HL-60 (cell line): ENCODE measurements at regions not wholly inside any gene's neighbourhood (a gene's known extent, or its start where the extent isn't known, plus 50 kb on each side); places are given as distances from the start of the nearest gene placed in this dataset.

Source experiments
- GABPA ChIP-seq: IDR thresholded peaks from 2 replicates; pipeline ENCODE4 v1.6.1; 2012; ENCODE audit warnings: low read depth
- POLR2AphosphoS5 ChIP-seq: IDR thresholded peaks from 2 replicates; pipeline ENCODE4 v1.6.1; 2012; ENCODE audit warnings: low read depth
- TF ChIP-seq, protein P1 (sequence below): IDR thresholded peaks from one replicate; pipeline ENCODE4 v1.5.1; 2011; ENCODE audit warnings: low read length, control low read depth, inconsistent platforms; ENCODE audit not compliant: insufficient read depth
- TF ChIP-seq, protein P2 (sequence below): IDR thresholded peaks from 2 replicates; pipeline ENCODE4 v1.6.1; 2012; ENCODE audit warnings: low read depth; ENCODE audit not compliant: insufficient replicate concordance

DNA sequence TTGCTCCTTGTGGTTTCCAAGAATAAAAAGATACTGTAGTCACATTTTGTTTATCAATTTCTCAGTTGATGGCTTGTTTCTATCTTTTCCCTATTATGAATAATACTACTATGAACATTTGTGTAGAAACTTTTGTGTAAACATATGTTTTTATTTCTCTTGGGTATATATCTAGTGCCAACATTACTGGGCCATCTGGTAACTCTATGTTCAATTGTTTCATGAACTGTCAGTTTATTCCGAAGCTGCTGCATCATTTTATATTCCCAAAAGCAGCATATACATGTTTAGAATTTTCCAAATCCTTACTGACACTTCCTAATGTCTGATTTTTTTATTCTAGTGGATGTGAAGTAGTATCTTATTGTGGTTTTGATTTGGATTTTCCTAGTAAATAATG is 737.6 kb upstream of the TMEFF2 start:
- TF ChIP-seq, protein P1, sequence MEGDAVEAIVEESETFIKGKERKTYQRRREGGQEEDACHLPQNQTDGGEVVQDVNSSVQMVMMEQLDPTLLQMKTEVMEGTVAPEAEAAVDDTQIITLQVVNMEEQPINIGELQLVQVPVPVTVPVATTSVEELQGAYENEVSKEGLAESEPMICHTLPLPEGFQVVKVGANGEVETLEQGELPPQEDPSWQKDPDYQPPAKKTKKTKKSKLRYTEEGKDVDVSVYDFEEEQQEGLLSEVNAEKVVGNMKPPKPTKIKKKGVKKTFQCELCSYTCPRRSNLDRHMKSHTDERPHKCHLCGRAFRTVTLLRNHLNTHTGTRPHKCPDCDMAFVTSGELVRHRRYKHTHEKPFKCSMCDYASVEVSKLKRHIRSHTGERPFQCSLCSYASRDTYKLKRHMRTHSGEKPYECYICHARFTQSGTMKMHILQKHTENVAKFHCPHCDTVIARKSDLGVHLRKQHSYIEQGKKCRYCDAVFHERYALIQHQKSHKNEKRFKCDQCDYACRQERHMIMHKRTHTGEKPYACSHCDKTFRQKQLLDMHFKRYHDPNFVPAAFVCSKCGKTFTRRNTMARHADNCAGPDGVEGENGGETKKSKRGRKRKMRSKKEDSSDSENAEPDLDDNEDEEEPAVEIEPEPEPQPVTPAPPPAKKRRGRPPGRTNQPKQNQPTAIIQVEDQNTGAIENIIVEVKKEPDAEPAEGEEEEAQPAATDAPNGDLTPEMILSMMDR: no peak
- no peak for TF ChIP-seq POLR2AphosphoS5
- TF ChIP-seq GABPA: no peak
- TF ChIP-seq, protein P2, sequence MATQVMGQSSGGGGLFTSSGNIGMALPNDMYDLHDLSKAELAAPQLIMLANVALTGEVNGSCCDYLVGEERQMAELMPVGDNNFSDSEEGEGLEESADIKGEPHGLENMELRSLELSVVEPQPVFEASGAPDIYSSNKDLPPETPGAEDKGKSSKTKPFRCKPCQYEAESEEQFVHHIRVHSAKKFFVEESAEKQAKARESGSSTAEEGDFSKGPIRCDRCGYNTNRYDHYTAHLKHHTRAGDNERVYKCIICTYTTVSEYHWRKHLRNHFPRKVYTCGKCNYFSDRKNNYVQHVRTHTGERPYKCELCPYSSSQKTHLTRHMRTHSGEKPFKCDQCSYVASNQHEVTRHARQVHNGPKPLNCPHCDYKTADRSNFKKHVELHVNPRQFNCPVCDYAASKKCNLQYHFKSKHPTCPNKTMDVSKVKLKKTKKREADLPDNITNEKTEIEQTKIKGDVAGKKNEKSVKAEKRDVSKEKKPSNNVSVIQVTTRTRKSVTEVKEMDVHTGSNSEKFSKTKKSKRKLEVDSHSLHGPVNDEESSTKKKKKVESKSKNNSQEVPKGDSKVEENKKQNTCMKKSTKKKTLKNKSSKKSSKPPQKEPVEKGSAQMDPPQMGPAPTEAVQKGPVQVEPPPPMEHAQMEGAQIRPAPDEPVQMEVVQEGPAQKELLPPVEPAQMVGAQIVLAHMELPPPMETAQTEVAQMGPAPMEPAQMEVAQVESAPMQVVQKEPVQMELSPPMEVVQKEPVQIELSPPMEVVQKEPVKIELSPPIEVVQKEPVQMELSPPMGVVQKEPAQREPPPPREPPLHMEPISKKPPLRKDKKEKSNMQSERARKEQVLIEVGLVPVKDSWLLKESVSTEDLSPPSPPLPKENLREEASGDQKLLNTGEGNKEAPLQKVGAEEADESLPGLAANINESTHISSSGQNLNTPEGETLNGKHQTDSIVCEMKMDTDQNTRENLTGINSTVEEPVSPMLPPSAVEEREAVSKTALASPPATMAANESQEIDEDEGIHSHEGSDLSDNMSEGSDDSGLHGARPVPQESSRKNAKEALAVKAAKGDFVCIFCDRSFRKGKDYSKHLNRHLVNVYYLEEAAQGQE: no peak
